Nephron (organoid): ENCODE measurements at regions not wholly inside any gene's neighbourhood (a gene's known extent, or its start where the extent isn't known, plus 50 kb on each side); places are given as distances from the start of the nearest gene placed in this dataset.

Source experiments
- H3K27ac Mint-ChIP-seq, 3 experiments: 2 replicates each; pipeline ENCODE4 v1.8.0; 2020; ENCODE audit warnings: mixed read lengths in 3 of 3, mild to moderate bottlenecking in 2 of 3, moderate library complexity in 1 of 3
- H3K27me3 Mint-ChIP-seq: 2 replicates; pipeline ENCODE4 v1.8.0; 2021; ENCODE audit warnings: low read depth, mild to moderate bottlenecking, moderate library complexity, mixed read lengths
- H3K36me3 Mint-ChIP-seq: 2 replicates; pipeline ENCODE4 v1.8.0; 2020; ENCODE audit warnings: low read depth, mixed read lengths
- H3K4me1 Mint-ChIP-seq: 2 replicates; pipeline ENCODE4 v1.8.0; 2020; ENCODE audit warnings: mixed read lengths
- H3K4me3 Mint-ChIP-seq, 3 experiments: 2 replicates each; pipeline ENCODE4 v1.8.0; 2020; ENCODE audit warnings: mild to moderate bottlenecking in 3 of 3, mixed read lengths in 3 of 3, moderate library complexity in 2 of 3
- H3K9me3 Mint-ChIP-seq: 2 replicates; pipeline ENCODE4 v1.8.0; 2020; ENCODE audit warnings: mixed read lengths
- TF ChIP-seq, protein P1 (sequence below), 3 experiments: fragments of 200-600 bp; sonication (generic); IDR thresholded peaks; one replicate each; pipeline ENCODE4 v1.5.0; 2021; ENCODE audit warnings: antibody characterized with exemption in 3 of 3; ENCODE audit not compliant: unreplicated experiment in 3 of 3

DNA sequence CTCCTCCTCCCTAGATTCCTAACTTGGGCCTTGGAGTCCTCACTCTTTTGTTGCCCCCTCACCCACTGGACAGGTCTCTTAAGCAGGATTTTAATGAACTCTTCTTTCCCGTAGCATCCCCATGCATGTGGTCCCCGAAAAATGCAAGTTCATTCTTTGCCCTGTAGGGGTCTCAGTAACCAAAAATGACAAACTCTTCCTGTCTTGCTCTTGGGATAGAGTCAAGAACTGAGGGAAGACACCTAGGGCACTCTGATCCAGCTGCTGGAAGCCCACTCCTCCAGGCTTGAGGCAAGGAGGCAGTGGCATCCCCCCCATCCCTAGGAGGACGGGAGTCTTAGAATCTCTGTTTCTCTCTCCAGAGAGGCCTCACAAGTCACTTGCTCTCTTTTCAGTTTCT lies 987.0 kb downstream of the DIAPH3 start:
- Mint-ChIP-seq H3K27ac (no peak overlapping the region), H3K4me3 (no peak overlapping the region), H3K27me3 (no peaks in the 10 kb centered on the region), H3K36me3 (no peaks in the 10 kb centered on the region), H3K9me3 (no peaks in the 10 kb centered on the region), H3K4me1 (no peaks in the 10 kb centered on the region)
- TF ChIP-seq, protein P1, sequence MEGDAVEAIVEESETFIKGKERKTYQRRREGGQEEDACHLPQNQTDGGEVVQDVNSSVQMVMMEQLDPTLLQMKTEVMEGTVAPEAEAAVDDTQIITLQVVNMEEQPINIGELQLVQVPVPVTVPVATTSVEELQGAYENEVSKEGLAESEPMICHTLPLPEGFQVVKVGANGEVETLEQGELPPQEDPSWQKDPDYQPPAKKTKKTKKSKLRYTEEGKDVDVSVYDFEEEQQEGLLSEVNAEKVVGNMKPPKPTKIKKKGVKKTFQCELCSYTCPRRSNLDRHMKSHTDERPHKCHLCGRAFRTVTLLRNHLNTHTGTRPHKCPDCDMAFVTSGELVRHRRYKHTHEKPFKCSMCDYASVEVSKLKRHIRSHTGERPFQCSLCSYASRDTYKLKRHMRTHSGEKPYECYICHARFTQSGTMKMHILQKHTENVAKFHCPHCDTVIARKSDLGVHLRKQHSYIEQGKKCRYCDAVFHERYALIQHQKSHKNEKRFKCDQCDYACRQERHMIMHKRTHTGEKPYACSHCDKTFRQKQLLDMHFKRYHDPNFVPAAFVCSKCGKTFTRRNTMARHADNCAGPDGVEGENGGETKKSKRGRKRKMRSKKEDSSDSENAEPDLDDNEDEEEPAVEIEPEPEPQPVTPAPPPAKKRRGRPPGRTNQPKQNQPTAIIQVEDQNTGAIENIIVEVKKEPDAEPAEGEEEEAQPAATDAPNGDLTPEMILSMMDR (IDR thresholded peaks at IDR 0.05; ENCODE audit: unreplicated experiment in 3 of 3): no peak

DNA sequence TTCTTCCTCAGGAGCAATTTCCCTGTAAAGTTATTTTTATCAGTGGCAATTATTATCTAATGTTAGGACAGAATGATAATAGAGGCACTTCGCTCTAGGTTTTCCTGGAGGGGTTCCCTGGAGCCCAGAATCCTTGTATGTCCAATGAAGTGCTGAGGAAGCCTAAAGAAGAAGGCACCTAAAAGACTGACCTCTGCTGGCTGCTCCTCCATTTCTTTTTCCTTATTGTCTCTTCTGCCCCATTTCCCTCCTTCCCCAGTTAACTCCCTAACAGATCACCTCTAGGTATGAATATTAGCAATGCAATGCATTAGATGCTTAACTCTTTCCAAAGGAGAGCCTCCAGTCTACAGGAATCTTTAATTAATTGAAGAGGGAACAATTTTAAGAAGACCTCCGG lies 985.4 kb downstream of the DIAPH3 start:
- H3K27me3 Mint-ChIP-seq: no peaks in the 10 kb centered on the region
- TF ChIP-seq, protein P1 (IDR thresholded peaks at IDR 0.05; ENCODE audit: unreplicated experiment in 3 of 3): peak in 2 of 3 experiments; percentile 7 to 22
- H3K36me3 Mint-ChIP-seq: no peaks in the 10 kb centered on the region
- H3K27ac Mint-ChIP-seq: no peak overlapping the region
- H3K4me3 Mint-ChIP-seq: no peak overlapping the region
- no peaks in the 10 kb centered on the region for H3K9me3 Mint-ChIP-seq
- no peaks in the 10 kb centered on the region for H3K4me1 Mint-ChIP-seq

DNA sequence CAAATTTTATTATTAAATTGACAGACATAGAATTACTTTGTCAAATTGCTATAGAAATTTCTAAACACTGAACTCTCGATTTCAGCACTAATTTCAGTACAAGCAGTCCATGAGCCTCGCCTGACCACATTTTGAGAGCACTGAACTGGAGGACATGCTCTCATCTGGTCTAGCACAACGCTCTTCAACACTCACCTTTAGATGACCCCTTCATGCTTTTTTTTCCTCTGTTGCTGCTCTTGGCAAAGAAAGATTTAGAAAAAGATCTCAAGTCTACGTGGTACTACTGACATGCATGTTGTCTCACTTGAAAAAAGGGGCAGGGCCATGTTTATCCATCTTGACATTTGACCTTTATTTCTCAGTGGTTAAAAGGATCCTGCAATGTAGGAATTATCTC lies 981.5 kb downstream of the DIAPH3 start:
- H3K27me3 Mint-ChIP-seq: no peaks in the 10 kb centered on the region
- TF ChIP-seq, protein P1 (IDR thresholded peaks at IDR 0.05; ENCODE audit: unreplicated experiment in 3 of 3): no peak

DNA sequence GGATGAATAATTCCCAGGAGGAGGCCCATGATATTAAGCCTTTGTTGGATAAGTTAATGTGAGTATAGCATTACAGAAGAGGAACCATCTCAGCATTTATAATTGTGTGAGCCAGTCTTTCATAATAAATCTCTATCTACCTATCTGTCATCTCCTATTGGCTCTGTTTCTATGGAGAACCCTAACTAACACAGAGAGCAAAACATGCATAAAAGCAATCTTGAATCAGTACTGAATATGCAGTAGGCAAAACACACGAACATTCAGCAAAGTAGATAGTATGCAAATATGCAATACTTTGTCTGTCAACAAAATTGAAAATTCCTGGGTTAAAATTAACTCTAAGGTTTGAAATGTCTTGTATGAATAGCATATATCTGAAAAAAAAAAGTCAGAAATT lies 966.3 kb downstream of the DIAPH3 start:
- TF ChIP-seq, protein P1 (IDR thresholded peaks at IDR 0.05; ENCODE audit: unreplicated experiment in 3 of 3): no peak
- Mint-ChIP-seq H3K9me3 (peaks cover 2% of the 10 kb centered on the region), H3K4me1 (no peaks in the 10 kb centered on the region), H3K27me3 (no peaks in the 10 kb centered on the region), H3K36me3 (no peaks in the 10 kb centered on the region), H3K4me3 (no peak overlapping the region), H3K27ac (no peak overlapping the region)

More for the DNA sequence above, 981.5 kb downstream of the DIAPH3 start:
- H3K9me3 Mint-ChIP-seq: no peaks in the 10 kb centered on the region
- no peak overlapping the region for H3K27ac Mint-ChIP-seq
- H3K4me1 Mint-ChIP-seq: no peaks in the 10 kb centered on the region
- no peak overlapping the region for H3K4me3 Mint-ChIP-seq
- no peaks in the 10 kb centered on the region for H3K36me3 Mint-ChIP-seq

DNA sequence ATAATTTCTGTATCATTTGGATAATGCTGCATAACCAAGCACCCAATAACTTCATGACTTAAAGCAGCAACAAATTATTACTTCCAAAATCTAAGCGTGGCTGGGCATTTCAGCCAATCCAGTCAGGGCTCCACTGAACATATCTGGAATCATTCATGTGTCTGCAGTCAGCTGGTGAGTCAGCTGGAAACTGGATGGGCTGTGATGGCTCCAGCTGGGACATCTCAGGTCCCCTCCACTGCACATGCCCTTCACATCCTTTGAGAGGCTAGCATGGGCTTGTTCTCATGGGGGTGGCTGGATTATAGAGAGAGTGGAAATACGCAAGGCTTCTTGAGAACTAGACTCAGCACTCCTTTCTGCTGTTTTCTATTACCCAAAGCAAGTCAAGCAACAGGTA lies 961.9 kb downstream of the DIAPH3 start:
- Mint-ChIP-seq H3K4me1 (no peaks in the 10 kb centered on the region), H3K4me3 (no peak overlapping the region), H3K27ac (no peak overlapping the region), H3K9me3 (peaks cover 6% of the 10 kb centered on the region), H3K27me3 (no peaks in the 10 kb centered on the region), H3K36me3 (no peaks in the 10 kb centered on the region)
- TF ChIP-seq, protein P1 (IDR thresholded peaks at IDR 0.05; ENCODE audit: unreplicated experiment in 3 of 3): no peak

DNA sequence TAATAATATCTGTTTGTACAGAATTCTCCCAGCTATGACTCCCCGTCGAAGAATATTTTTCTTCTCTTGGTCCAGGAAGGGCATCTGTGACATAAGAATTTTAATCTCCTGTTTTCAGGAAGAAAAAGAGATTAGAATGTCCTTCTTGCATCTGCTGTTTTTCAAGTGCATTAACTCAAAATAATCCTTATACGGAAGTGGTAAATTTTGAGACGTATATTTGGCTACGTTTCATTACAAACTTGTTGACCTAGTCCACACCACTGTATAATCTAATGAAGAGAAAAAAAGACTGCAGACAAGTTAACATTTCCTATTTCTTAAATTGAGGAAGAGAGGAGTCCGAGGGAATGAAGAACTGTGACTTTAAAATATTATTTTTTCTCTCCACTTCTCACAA lies 959.9 kb downstream of the DIAPH3 start:
- H3K4me1 Mint-ChIP-seq: peaks cover 6% of the 10 kb centered on the region
- no peak overlapping the region for H3K27ac Mint-ChIP-seq
- no peaks in the 10 kb centered on the region for H3K36me3 Mint-ChIP-seq
- peaks cover 9% of the 10 kb centered on the region for H3K9me3 Mint-ChIP-seq
- H3K4me3 Mint-ChIP-seq: no peak overlapping the region
- no peaks in the 10 kb centered on the region for H3K27me3 Mint-ChIP-seq
- TF ChIP-seq, protein P1 (IDR thresholded peaks at IDR 0.05; ENCODE audit: unreplicated experiment in 3 of 3): no peak
